ENCODE measurements at regions not wholly inside any gene's neighbourhood (a gene's known extent, or its start where the extent isn't known, plus 50 kb on each side); places are given as distances from the start of the nearest gene placed in this dataset.

DNA sequence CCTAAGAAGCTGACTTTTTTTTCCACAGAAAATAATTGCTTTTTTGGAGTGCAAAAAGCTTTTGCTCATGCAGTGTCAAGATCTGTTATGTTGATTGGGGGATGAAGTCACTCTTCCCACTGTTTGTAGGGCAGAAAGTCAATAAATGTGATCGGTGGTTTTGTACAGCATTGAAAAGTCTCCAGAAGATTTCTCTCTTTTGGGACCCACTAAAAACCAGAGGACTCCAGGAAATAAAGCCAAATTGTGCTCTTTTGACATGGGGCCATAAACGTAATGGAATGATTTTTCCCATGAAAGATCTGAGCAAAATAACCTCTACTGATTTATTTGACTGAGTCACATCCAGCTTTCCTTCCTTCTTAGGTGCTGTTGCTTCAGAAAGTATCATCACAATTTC lies 122.5 kb downstream of the SNAPC1 start:
- Mint-ChIP-seq H3K4me1 (peaks cover 10% of the 10 kb centered on the region), H3K4me3 (no peak overlapping the region), H3K9me3 (peaks cover 6 to 9% of the 10 kb centered on the region in 2 donors), H3K27me3 (peaks cover 53% of the 10 kb centered on the region), H3K27ac (no peak overlapping the region)
- no peak for ATAC-seq
- no peak for DNase-seq

DNA sequence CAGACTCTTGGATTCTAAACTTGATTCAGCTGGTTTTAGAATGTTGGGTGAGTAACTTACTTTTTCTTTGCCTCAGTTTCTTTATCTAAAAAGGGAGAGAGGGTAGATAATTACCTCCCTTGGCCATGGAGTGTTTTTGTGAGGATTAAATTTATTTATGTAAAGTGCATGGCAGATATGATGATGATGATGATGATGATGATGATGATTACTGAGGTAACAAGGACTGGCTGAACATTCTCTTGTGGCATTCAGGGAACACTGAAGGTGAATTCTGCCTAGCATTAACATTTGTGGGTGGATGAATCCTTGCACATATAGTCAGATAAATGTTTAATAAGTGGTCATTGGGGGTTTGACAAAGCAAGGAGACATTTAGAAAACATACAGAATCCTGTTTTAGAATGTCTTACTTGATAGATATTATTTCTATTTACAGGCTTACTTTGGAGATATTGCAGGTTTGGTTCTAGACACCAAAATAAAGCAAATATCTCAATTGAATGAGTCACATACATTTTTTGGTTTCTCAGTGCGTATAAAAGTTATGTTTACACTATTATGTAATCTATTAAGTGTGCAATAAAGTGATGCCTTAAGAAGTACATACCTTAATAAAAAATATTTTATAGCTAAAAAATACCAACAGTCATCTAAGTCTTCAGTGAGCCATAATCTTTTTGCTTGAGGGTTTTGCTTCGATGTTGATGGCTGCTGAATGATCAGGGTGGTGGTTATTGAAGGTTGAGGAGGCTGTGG lies 123.2 kb downstream of the SNAPC1 start:
- ATAC-seq (no peak), DNase-seq (no peak)
- Mint-ChIP-seq H3K9me3 (peaks cover 6 to 12% of the 10 kb centered on the region in 2 donors), H3K4me1 (peaks cover 16% of the 10 kb centered on the region), H3K27ac (no peak overlapping the region), H3K27me3 (peaks cover 47% of the 10 kb centered on the region), H3K4me3 (no peak overlapping the region)

DNA sequence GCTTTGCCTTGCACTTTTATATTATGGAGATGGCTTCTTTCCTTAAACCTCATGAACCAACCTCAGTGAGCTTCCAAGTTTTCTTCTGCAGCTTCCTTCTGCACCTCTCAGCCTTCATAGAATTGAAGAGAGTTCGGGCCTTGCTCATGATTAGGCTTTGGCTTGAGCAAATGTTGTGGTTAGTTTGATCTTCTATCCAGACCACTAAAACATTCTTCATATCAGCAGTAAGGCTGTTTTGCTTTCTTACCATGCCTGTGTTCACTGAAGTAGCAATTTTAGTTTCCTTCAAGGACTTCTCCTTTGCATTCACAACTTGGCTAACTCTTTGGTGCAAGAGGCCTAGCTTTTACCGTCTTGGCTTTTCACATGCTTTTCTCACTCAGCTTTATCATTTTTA lies 125.4 kb downstream of the SNAPC1 start:
- peaks cover 6 to 12% of the 10 kb centered on the region in 2 donors for H3K9me3 Mint-ChIP-seq
- no peak overlapping the region for H3K27ac Mint-ChIP-seq
- ATAC-seq = no peak
- H3K4me3 Mint-ChIP-seq = no peak overlapping the region
- H3K4me1 Mint-ChIP-seq = peaks cover 20% of the 10 kb centered on the region
- no peak for DNase-seq
- peaks cover 45% of the 10 kb centered on the region for H3K27me3 Mint-ChIP-seq

DNA sequence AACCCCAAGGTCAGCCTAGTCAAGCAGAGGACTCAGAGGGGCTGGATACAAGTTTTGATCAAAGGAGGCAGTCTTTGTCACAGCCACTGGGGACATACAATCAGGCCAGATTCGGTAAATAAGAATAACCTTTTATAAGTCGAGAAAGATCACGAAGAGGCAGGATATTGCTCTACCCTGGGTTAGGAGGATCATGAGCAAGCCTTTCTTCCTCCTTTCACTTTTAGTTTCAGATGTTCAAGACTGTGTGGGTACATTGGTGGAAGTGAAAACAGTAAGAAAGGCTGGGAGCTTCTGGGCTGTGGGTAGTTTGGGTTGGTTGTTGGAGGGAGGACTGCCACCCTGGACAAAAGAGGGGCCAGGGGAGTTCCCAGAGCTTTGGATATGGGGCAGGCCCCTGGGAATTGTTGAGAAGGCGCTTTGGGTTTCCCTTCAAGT lies 127.7 kb downstream of the SNAPC1 start:
- peak overlapping the region; percentile 88 to 91 for H3K27ac Mint-ChIP-seq
- ATAC-seq (peak; percentile 99), DNase-seq (peak; percentile 29 to 41)
- H3K4me1 Mint-ChIP-seq = peaks cover 20% of the 10 kb centered on the region
- peaks cover 6 to 7% of the 10 kb centered on the region in 2 donors for H3K9me3 Mint-ChIP-seq
- peaks cover 29% of the 10 kb centered on the region for H3K27me3 Mint-ChIP-seq
- peak overlapping the region; percentile 40 to 58 for H3K4me3 Mint-ChIP-seq

DNA sequence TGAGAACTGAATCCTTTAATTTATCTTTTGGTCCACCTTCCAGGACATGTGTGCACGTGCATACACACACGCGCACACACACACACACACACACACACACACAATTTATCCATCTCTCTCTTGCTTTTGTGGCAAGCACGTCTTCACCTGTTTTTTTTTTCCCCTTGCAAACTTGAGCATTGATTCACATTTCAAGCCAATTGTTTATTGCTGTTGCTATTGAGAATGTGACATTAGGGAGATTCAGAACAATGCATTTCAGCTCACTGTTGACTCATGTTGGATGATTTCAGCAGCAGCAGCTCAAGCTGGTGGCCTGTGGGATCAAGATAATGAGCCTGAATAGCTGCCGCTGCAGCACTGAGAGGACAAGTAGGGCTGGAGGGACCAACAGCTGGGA lies 128.9 kb downstream of the SNAPC1 start:
- Mint-ChIP-seq H3K4me1 (peaks cover 20% of the 10 kb centered on the region), H3K27me3 (peaks cover 23% of the 10 kb centered on the region), H3K27ac (no peak overlapping the region), H3K9me3 (peaks cover 6 to 7% of the 10 kb centered on the region in 2 donors), H3K4me3 (no peak overlapping the region)
- DNase-seq = no peak
- no peak for ATAC-seq

DNA sequence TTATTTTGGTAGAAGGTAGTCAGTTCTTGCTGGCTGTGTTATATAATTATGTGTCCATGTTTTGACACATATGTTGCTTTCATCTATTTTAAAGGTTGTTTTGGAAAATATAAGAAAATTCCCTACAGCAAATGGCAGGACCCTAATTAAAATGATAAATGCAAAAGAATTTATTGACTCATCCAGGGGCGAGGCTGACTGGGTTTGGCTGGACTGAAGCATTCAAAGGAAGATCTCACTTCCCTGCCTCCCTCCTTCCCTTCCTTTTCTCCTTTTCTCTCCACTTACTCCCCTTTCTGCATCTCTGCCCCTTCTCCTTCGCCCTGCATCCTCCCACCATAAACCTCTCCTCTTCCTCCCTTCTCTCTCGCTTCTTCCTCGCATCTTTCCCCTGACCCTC lies 129.6 kb downstream of the SNAPC1 start:
- DNase-seq (no peak), ATAC-seq (no peak)
- Mint-ChIP-seq H3K9me3 (peaks cover 6 to 7% of the 10 kb centered on the region in 2 donors), H3K27me3 (peaks cover 18% of the 10 kb centered on the region), H3K4me1 (peaks cover 20% of the 10 kb centered on the region), H3K27ac (peak overlapping the region in 1 of 2 donors; percentile 3), H3K4me3 (no peak overlapping the region)

DNA sequence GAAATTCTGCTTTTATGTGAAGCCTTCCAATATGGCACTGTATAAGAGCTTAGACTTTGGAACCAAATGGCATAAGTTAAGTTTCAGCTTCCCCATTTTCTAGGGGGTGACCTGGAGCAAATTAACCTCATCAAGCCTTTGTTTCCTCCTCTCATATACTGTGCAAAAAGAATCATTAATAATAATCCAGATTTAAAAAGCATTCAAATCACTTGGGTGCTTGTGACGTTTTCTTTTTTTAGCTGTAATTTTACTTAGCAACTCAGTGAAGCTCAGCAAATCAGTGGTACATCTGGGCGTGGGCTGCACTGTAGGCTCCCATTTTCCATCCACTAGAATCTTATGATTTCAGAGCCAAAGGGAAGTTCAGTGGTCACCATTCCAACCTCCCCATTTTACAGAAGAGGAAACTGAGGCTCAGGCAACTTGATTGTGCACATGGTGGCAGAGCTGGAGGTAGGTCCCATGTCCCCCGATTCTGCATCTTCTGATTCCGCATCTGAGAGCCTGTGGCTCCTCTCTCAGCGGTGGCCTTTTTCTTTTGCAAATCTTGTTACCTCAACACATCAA lies 131.2 kb downstream of the SNAPC1 start:
- Mint-ChIP-seq H3K4me3 (no peak overlapping the region), H3K4me1 (peaks cover 20% of the 10 kb centered on the region), H3K27me3 (peaks cover 26% of the 10 kb centered on the region), H3K27ac (no peak overlapping the region), H3K9me3 (peaks cover 6 to 7% of the 10 kb centered on the region in 2 donors)
- DNase-seq (no peak), ATAC-seq (no peak)

DNA sequence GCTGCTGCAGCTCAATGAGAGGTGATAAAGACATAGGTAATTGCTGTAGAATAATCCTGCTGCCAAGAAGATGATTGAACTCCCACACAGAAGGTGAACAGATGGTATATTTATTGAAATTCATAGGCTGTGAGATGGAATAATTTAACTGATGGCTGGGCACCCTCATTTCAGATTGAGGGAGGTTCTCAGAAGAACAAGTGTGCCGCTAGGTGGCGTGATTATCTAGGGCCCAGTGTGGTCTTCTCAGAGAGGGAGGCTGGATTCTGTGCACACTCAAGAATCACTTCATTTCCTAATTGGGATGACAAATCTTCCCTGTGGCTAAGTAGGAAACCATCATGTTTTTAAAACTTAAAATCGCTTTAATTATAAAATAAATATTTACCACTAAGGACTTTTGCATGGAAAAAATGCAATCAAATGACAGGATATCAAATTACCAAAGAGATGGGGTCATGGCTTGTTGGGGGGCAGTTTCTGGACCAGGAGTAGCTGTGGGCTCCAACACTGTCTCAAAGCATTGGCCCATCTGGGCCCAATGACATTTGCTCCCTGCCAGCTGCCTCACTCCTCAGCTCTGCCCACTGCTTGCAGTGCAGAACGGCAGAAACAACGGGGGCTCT lies 132.3 kb downstream of the SNAPC1 start:
- H3K9me3 Mint-ChIP-seq = peaks cover 0 to 5% of the 10 kb centered on the region in 2 donors
- peak; percentile 39 to 46 for DNase-seq
- H3K27ac Mint-ChIP-seq = no peak overlapping the region
- no peak overlapping the region for H3K4me3 Mint-ChIP-seq
- no peak for ATAC-seq
- H3K4me1 Mint-ChIP-seq = peaks cover 11% of the 10 kb centered on the region
- H3K27me3 Mint-ChIP-seq = peaks cover 29% of the 10 kb centered on the region

DNA sequence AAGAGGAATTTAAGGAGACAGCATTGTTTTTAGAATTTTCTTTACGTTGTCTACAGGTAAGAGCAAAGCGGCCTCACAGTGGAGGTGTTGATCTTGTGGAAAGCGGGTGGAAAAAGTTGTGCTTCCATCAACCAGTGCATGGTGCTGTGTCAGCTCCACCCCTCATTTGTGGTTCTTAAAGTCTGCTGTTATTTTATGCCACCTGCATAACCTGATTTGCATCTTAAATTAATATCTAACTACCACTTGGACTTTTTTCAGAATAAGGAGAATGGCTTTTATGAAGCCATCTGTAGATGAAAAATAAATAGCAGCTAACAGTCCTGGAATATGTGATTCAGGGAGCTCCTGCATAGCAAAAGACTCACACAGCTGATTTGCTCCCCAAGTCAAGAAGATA lies 135.1 kb downstream of the SNAPC1 start:
- Mint-ChIP-seq H3K27ac (no peak overlapping the region), H3K27me3 (peaks cover 15% of the 10 kb centered on the region), H3K4me3 (no peak overlapping the region), H3K4me1 (no peaks in the 10 kb centered on the region), H3K9me3 (no peaks in the 10 kb centered on the region)
- no peak for ATAC-seq
- no peak for DNase-seq

DNA sequence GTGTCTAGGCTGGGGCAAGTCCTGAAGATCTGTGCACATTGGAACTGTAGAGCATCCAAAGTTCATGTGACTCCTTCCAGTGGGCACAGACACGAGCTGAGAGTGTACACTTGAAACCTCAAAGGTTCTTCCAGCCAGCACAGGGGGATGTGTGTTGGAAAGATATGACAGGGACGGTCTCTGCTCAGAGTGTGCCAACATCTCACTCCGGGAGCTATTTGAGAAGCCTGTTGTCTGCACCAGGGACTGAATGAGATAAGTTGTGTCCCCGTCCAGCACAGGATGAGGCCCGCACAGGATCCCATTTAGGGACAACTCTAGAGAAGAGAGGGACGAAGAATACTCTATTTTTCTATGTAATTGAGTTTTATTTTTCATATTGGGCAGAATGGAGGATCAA lies 136.3 kb downstream of the SNAPC1 start:
- Mint-ChIP-seq H3K4me1 (no peaks in the 10 kb centered on the region), H3K27me3 (peaks cover 11% of the 10 kb centered on the region), H3K27ac (no peak overlapping the region), H3K4me3 (no peak overlapping the region), H3K9me3 (no peaks in the 10 kb centered on the region)
- DNase-seq = no peak
- no peak for ATAC-seq

DNA sequence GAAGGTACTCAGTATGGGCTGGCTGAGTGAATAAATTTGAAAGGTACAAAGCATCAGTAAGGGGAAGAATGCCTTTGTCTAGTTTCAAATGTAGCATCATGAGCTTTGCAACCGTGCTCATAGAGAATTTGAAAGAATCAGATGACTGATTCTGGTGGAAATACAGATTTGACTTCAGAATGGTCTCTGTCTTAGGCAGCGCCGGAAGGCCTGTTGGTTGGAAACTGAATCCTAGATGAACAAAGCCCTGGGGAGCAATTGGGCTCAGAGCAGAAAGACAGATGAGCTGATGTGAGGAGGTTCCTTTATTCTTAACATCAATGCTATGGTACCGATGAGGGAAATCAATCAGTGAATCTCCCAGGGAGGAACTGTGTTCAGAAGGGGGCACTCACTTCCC lies 137.3 kb downstream of the SNAPC1 start:
- DNase-seq (no peak), ATAC-seq (no peak)
- H3K27me3 Mint-ChIP-seq = peaks cover 11% of the 10 kb centered on the region
- no peaks in the 10 kb centered on the region for H3K9me3 Mint-ChIP-seq
- no peaks in the 10 kb centered on the region for H3K4me1 Mint-ChIP-seq
- no peak overlapping the region for H3K27ac Mint-ChIP-seq
- H3K4me3 Mint-ChIP-seq = no peak overlapping the region

DNA sequence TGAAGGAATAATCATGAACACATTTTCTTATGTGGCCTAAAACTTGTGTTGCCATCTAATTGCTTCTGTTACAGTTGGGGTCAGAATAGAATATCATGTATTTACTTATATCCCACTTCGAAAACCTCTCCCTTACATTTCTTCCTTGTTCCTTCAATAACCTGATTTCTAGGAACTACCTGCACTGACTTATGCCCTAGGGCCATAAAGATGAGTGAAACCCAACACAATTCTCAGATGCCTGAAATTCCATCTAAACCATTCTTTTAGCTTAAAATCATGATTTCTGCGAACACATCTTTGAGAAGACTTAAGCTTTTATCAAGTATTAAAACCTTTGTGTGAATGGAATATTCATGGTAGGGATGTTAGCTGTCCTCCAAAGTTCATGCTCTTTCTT lies 142.7 kb downstream of the SNAPC1 start:
- no peak for DNase-seq
- Mint-ChIP-seq H3K4me1 (no peaks in the 10 kb centered on the region), H3K9me3 (no peaks in the 10 kb centered on the region), H3K27ac (no peak overlapping the region), H3K27me3 (peaks cover 7% of the 10 kb centered on the region), H3K4me3 (no peak overlapping the region)
- no peak for ATAC-seq

DNA sequence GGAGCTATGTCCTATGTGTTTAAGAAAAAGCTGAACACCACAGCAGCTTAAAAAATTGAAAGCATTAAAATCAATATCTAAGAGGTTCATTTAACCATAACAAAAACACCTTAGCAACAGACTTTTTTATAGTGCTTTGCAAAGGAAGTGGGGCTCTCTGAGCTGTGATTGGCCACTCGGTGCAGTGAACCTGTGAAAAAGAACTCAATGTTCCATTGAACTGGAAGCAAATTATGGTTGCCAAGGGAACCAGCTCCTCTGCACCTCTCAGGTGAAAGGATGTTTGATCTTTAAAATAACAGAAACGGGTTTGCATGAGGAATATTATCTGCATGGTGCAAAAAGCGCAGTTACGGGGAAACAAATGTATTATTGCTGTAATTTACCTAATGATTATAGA lies 149.4 kb downstream of the SNAPC1 start:
- Mint-ChIP-seq H3K9me3 (no peaks in the 10 kb centered on the region), H3K27ac (no peak overlapping the region), H3K4me1 (peaks cover 8% of the 10 kb centered on the region), H3K4me3 (no peak overlapping the region), H3K27me3 (peaks cover 8% of the 10 kb centered on the region)
- DNase-seq (no peak), ATAC-seq (no peak)

DNA sequence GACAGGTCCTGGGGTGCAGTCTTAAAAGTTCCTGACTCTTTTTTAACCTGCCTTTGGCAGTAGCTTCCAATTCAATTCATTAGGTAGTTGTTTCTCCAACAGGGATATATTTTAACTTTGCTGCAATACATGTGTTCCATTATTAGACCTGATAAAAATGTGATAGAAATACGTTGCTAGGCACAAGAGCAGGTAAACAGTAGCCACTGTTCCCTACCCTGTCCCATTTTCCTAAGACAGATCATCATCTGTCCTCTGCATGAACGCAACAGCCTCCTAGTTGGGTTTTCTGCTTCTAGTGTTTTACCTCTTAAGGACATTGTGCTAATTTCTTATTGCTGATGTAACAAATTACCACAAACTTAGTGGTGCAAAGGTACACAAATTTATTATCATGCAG lies 156.8 kb downstream of the SNAPC1 start:
- H3K4me3 Mint-ChIP-seq = no peak overlapping the region
- no peaks in the 10 kb centered on the region for H3K4me1 Mint-ChIP-seq
- H3K9me3 Mint-ChIP-seq = no peaks in the 10 kb centered on the region
- DNase-seq (no peak), ATAC-seq (no peak)
- H3K27ac Mint-ChIP-seq = no peak overlapping the region
- peaks cover 46% of the 10 kb centered on the region for H3K27me3 Mint-ChIP-seq

DNA sequence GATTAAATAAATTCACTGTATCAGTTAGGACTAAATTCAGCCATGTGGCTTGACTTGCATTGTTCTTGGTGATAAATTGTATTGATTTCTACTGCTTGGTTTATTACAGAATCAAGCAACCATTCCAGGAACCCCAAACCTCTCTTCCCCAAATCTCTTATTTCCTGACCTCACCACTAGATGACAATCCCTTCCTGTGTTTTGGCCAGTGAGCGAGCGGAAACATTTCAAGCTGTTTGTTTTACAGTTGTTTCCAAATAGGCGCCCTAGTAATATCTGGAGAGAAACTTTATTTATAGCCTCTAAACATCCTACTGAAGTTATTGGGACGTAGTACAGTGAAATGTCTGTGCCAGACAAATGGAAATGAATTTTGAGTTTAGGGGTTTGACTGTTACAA lies 161.1 kb downstream of the SNAPC1 start:
- Mint-ChIP-seq H3K4me3 (no peak overlapping the region), H3K27me3 (peaks cover 51% of the 10 kb centered on the region), H3K9me3 (no peaks in the 10 kb centered on the region), H3K27ac (no peak overlapping the region), H3K4me1 (no peaks in the 10 kb centered on the region)
- ATAC-seq (no peak), DNase-seq (no peak)

DNA sequence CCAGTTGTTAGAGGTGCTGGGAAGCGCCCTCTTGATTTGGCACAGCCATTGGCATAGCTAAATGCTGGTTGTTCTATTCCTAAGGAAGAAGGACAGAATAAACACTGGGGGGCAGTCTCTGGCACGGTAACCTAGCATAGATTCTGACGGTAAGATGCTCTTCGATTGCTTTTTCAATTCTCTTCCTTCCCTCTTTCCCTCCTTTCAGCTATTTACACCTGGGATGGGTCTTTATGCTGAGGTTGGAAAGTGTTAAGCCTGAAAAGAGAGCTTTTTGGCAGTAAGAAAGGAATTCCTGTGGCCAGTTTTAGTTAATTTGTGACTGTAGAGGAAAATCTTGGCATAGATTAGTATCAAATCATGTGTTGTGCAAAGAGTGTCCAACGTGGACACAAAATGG lies 162.8 kb downstream of the SNAPC1 start:
- Mint-ChIP-seq H3K4me3 (no peak overlapping the region), H3K27me3 (peaks cover 45% of the 10 kb centered on the region), H3K9me3 (no peaks in the 10 kb centered on the region)

More for the DNA sequence above, 162.8 kb downstream of the SNAPC1 start:
- Mint-ChIP-seq H3K4me1 (no peaks in the 10 kb centered on the region), H3K27ac (no peak overlapping the region)
- DNase-seq = peak in 1 of 2 donors; percentile 3
- ATAC-seq = peak; percentile 45
